T47D (cell line): ENCODE measurements at regions not wholly inside any gene's neighbourhood (a gene's known extent, or its start where the extent isn't known, plus 50 kb on each side); places are given as distances from the start of the nearest gene placed in this dataset.

ENCODE experiments used
- DNase-seq, 2 experiments: peaks; one replicate each; pipeline versions ENCODE4 v3.0.0 to v3.0.0-alpha.2; 2011 to 2012; ENCODE audit warnings: low read depth in 1 of 2, low spot score in 1 of 2
- JUND ChIP-seq: IDR thresholded peaks from 2 replicates; pipeline ENCODE4 v1.6.1; 2012; ENCODE audit warnings: low read depth
- in situ Hi-C: cut with HindIII; loops from 2 replicates; pipeline ENCODE4 v1.10.0; 2016; ENCODE audit warnings: low sequenced_read_pairs, low pct_unique_long_range_greater_than_20kb

- no peak for TF ChIP-seq JUND
- in situ Hi-C loops = no loop called here
- DNase-seq = no peak
These were observed 225.0 kb upstream of the RAB6C start for GRCh38 chr2:129754421-129754820.

GRCh38 chr2:129754831-129755230 lies 224.6 kb upstream of the RAB6C start:
- in situ Hi-C loops = no loop called here
- no peak for TF ChIP-seq JUND
- DNase-seq = no peak

- DNase-seq = no peak
- no peak for TF ChIP-seq JUND
- in situ Hi-C loops = no loop called here
These were observed 223.7 kb upstream of the RAB6C start for GRCh38 chr2:129755786-129756185.

GRCh38 chr2:129756276-129756675 lies 223.2 kb upstream of the RAB6C start:
- TF ChIP-seq JUND = no peak
- DNase-seq = no peak
- in situ Hi-C loops = no loop called here

- TF ChIP-seq JUND = no peak
- in situ Hi-C loops = no loop called here
- DNase-seq = no peak
These were observed 222.0 kb upstream of the RAB6C start for GRCh38 chr2:129757366-129757914.

GRCh38 chr2:129757915-129758783 lies 221.3 kb upstream of the RAB6C start:
- in situ Hi-C loops = no loop called here
- no peak for TF ChIP-seq JUND
- DNase-seq = peak in 1 of 2 experiments; percentile 20

- in situ Hi-C loops = no loop called here
- TF ChIP-seq JUND = no peak
- DNase-seq = no peak
These were observed 220.5 kb upstream of the RAB6C start for GRCh38 chr2:129758784-129759471.

GRCh38 chr2:129759472-129760010 lies 219.9 kb upstream of the RAB6C start:
- TF ChIP-seq JUND = no peak
- DNase-seq = no peak
- in situ Hi-C loops = no loop called here

- DNase-seq = no peak
- in situ Hi-C loops = no loop called here
- TF ChIP-seq JUND = no peak
These were observed 218.8 kb upstream of the RAB6C start for GRCh38 chr2:129760669-129761068.

- TF ChIP-seq JUND = no peak
- no peak for DNase-seq
- in situ Hi-C loops = no loop called here
These were observed 217.9 kb upstream of the RAB6C start for GRCh38 chr2:129761569-129762021.

- TF ChIP-seq JUND = no peak
- in situ Hi-C loops = no loop called here
- no peak for DNase-seq
These were observed 216.9 kb upstream of the RAB6C start for GRCh38 chr2:129762386-129763189.

- no peak for DNase-seq
- no peak for TF ChIP-seq JUND
These were observed 216.1 kb upstream of the RAB6C start for GRCh38 chr2:129763190-129763846.

More at GRCh38 chr2:129763190-129763846, 216.1 kb upstream of the RAB6C start:
- in situ Hi-C loops = no loop called here
